HCT116 (cell line): ENCODE measurements at regions not wholly inside any gene's neighbourhood (a gene's known extent, or its start where the extent isn't known, plus 50 kb on each side); places are given as distances from the start of the nearest gene placed in this dataset.

ENCODE experiments used
- ATAC-seq: fragments of 200-7000 bp; cut with Tn5 transposase; 2 replicates; pipeline ENCODE4 v1.9.1; 2020; ENCODE audit warnings: mild to moderate bottlenecking, moderate library complexity
- BruUV-seq: library from RNA; stranded (reverse); fragments of 400-500 nt; replicated peaks from 2 replicates; lab custom pipeline; 2021; lab: Mats Ljungman, UMichigan
- CTCF ChIA-PET: fragments of 300-600 bp; sonication (Branson Sonifier 250); formaldehyde crosslinking; loops from one replicate; lab custom pipeline; 2021; ENCODE audit warnings: antibody characterized with exemption; lab: Charles Lee
- POLR2A ChIA-PET: fragments of 300-600, 350-600 bp; sonication (Branson Sonifier 250); formaldehyde crosslinking; loops from one replicate; lab custom pipeline; 2021; ENCODE audit warnings: antibody characterized with exemption; lab: Charles Lee
- RAD21 ChIA-PET, 2 experiments: fragments of 300-600 bp; sonication (Branson Sonifier 250); formaldehyde crosslinking; loops; one replicate each; lab custom pipeline; 2023; ENCODE audit warnings: low total read pairs in 2 of 2; ENCODE audit not compliant: uncharacterized antibody in 2 of 2, unreplicated experiment in 2 of 2, low non-redundant PET in 1 of 2; lab: Charles Lee
- DNase-seq: peaks from one replicate; pipeline ENCODE4 v3.0.0-alpha.2; 2010; ENCODE audit warnings: low read depth, low spot score
- H2AFZ ChIP-seq: fragments of 200-600 bp; shearing (Covaris generic), sonication (generic); 2 replicates; pipeline ENCODE4 v1.6.1; 2017; ENCODE audit warnings: low read depth, mixed run types, mixed read lengths, antibody characterized with exemption, low read length; ENCODE audit not compliant: poor library complexity, severe bottlenecking
- H3K27ac ChIP-seq: 2 replicates; pipeline ENCODE4 v1.5.1; 2012; ENCODE audit warnings: low read depth, low read length
- H3K27me3 ChIP-seq: fragments of 200-600 bp; sonication (generic); 2 replicates; pipeline ENCODE4 v1.6.1; 2016; ENCODE audit warnings: mixed run types, low read length, mixed read lengths; ENCODE audit not compliant: insufficient read depth
- H3K36me3 ChIP-seq, 2 experiments: fragments of 200-500 bp in 1 of 2; fragments of 200-600 bp in 1 of 2; sonication (Bioruptor generic) in 1 of 2; sonication (generic) in 1 of 2; 2 replicates each; pipeline versions ENCODE4 v1.5.1 to v1.6.1; 2014 to 2016; ENCODE audit warnings: low read length in 2 of 2, inconsistent platforms in 1 of 2, mixed read lengths in 1 of 2, mixed run types in 1 of 2; ENCODE audit not compliant: insufficient read depth in 2 of 2, control insufficient read depth in 1 of 2
- H3K4me1 ChIP-seq, 2 experiments: fragments of 200-600 bp in 1 of 2; sonication (generic) in 1 of 2; 2 replicates each; pipeline versions ENCODE4 v1.5.1 to v1.6.1; 2012 to 2017; ENCODE audit warnings: low read length in 2 of 2, inconsistent platforms in 1 of 2, mild to moderate bottlenecking in 1 of 2, mixed read lengths in 1 of 2, mixed run types in 1 of 2, moderate library complexity in 1 of 2; ENCODE audit not compliant: insufficient read depth in 2 of 2, control insufficient read depth in 1 of 2
- H3K4me2 ChIP-seq: fragments of 200-600 bp; sonication (generic); 2 replicates; pipeline ENCODE4 v1.6.1; 2017; ENCODE audit warnings: mixed run types, low read length, mixed read lengths
- H3K4me3 ChIP-seq, 2 experiments: fragments of 200-600 bp in 1 of 2; sonication (generic) in 1 of 2; replicated peaks in 1 of 2; 2 replicates each; pipeline ENCODE4 v1.5.1; 2011 to 2016; ENCODE audit warnings: low read length in 2 of 2, control low read depth in 1 of 2, low read depth in 1 of 2, mild to moderate bottlenecking in 1 of 2, mixed read lengths in 1 of 2, mixed run types in 1 of 2
- H3K79me2 ChIP-seq: fragments of 200-600 bp; sonication (generic); 2 replicates; pipeline ENCODE4 v1.6.1; 2017; ENCODE audit warnings: mild to moderate bottlenecking, mixed run types, low read length, moderate library complexity, mixed read lengths; ENCODE audit not compliant: insufficient read depth
- H3K9ac ChIP-seq: fragments of 200-600 bp; sonication (generic); 2 replicates; pipeline ENCODE4 v1.6.1; 2016; ENCODE audit warnings: low read length, mixed read lengths
- H3K9me2 ChIP-seq: fragments of 200-600 bp; sonication (generic), shearing (Covaris generic); 2 replicates; pipeline ENCODE4 v1.6.1; 2017; ENCODE audit warnings: mixed run types, mild to moderate bottlenecking, moderate library complexity; ENCODE audit not compliant: insufficient read depth
- H3K9me3 ChIP-seq, 2 experiments: fragments of 200-500 bp in 1 of 2; fragments of 200-600 bp in 1 of 2; sonication (Bioruptor generic) in 1 of 2; sonication (generic) in 1 of 2; 2 replicates each; pipeline ENCODE4 v1.6.1; 2014 to 2017; ENCODE audit warnings: low read length in 2 of 2, mixed read lengths in 2 of 2, inconsistent platforms in 1 of 2, low read depth in 1 of 2, mild to moderate bottlenecking in 1 of 2, mixed run types in 1 of 2, moderate library complexity in 1 of 2; ENCODE audit not compliant: control insufficient read depth in 1 of 2, insufficient read depth in 1 of 2
- H4K20me1 ChIP-seq: fragments of 200-600 bp; sonication (generic), shearing (Covaris generic); 2 replicates; pipeline ENCODE4 v1.6.1; 2017; ENCODE audit warnings: mixed run types, mild to moderate bottlenecking, moderate library complexity; ENCODE audit not compliant: insufficient read depth
- CBX3 ChIP-seq: IDR thresholded peaks from 2 replicates; pipeline ENCODE4 v1.6.1; 2012; ENCODE audit warnings: low read depth
- CEBPB ChIP-seq: IDR thresholded peaks from 2 replicates; pipeline ENCODE4 v1.6.1; 2012; ENCODE audit warnings: low read depth
- EGR1 ChIP-seq: IDR thresholded peaks from 2 replicates; pipeline ENCODE4 v1.6.1; 2012; ENCODE audit warnings: low read depth
- ELF1 ChIP-seq: IDR thresholded peaks from 2 replicates; pipeline ENCODE4 v1.6.1; 2012; ENCODE audit warnings: low read depth, borderline replicate concordance
- EZH2 ChIP-seq: fragments of 200-600 bp; sonication (generic); IDR thresholded peaks from 2 replicates; pipeline ENCODE4 v1.6.1; 2017; ENCODE audit warnings: antibody characterized with exemption, mixed run types
- EZH2phosphoT487 ChIP-seq: fragments of 200-600 bp; IDR thresholded peaks from 2 replicates; pipeline ENCODE4 v1.6.1; 2018; ENCODE audit warnings: antibody characterized with exemption, borderline replicate concordance
- FOSL1 ChIP-seq: IDR thresholded peaks from 2 replicates; pipeline ENCODE4 v1.6.1; 2012; ENCODE audit warnings: low read depth
- POLR2AphosphoS5 ChIP-seq: IDR thresholded peaks from 2 replicates; pipeline ENCODE4 v1.6.1; 2011; ENCODE audit warnings: mild to moderate bottlenecking, low read depth, low read length, moderate library complexity
- RAD21 ChIP-seq: IDR thresholded peaks from 2 replicates; pipeline ENCODE4 v1.6.1; 2012; ENCODE audit warnings: low read depth, mild to moderate bottlenecking
- SIN3A ChIP-seq: IDR thresholded peaks from 2 replicates; pipeline ENCODE4 v1.6.1; 2012; ENCODE audit warnings: low read depth
- TCF7L2 ChIP-seq: IDR thresholded peaks from 2 replicates; pipeline ENCODE4 v1.7.0; 2011; ENCODE audit warnings: borderline replicate concordance, inconsistent platforms; ENCODE audit not compliant: insufficient read depth, insufficient read length; ENCODE audit errors: extremely low read depth
- ZNF274 ChIP-seq: fragments of 200-500 bp; sonication (Bioruptor generic); IDR thresholded peaks from 2 replicates; pipeline ENCODE4 v1.6.1; 2014; ENCODE audit warnings: mild to moderate bottlenecking, low read depth, low read length, inconsistent platforms
- intact Hi-C: fragments of 100-400 bp; cut with micrococcal nuclease; formaldehyde crosslinking; loops from 2 replicates; pipeline ENCODE4 v1.10.0; 2022
- TF ChIP-seq, protein P1 (sequence below): IDR thresholded peaks from 2 replicates; pipeline ENCODE4 v1.6.1; 2012; ENCODE audit warnings: low read depth
- TF ChIP-seq, protein P2 (sequence below): IDR thresholded peaks from 2 replicates; pipeline ENCODE4 v1.6.1; 2012
- TF ChIP-seq, protein P3 (sequence below): IDR thresholded peaks from 2 replicates; pipeline ENCODE4 v1.6.1; 2012
- TF ChIP-seq, protein P4 (sequence below): IDR thresholded peaks from 2 replicates; pipeline ENCODE4 v1.6.1; 2011; ENCODE audit warnings: mild to moderate bottlenecking, low read length, moderate library complexity; ENCODE audit not compliant: insufficient replicate concordance; ENCODE audit errors: extremely low read depth

DNA sequence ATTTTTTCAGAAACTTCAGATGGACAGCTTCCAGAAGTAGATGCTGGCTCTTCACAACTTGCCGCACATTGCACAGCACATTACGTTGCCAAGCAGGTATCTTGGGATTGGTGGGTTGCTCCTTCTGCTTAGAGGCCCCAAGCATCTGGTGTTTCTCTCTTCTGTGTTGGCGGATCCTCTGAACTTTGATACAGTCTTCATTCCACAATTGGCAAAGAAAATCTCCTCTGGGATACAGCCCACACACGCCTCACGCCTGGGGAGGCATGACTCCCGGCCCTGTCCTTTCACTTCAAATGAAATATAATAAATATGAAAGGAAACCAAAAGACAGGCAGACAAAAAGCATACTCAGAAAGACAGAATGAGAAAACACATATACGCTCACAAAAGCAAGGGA, 72.3 kb upstream of the PPP2R5A start:
- POLR2A ChIA-PET = no interaction called here

DNA sequence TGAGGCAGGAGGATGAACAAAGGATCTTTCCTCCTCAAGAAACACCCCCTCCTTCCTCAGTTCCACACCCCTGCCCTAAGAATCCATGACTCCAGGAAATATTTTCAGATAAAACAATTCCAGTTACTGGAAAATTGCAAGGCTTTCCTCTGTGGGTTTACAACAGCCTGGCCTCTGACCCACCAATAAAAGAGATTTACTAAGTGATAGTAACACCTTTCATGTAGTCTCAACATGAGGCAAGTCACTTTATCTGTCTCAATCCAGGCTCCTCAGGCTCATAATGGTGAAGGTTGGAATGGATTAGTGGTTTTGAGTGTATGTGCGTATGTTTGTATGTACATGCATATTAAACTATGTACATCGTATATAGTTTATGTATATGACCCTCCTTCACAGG, 71.4 kb upstream of the PPP2R5A start:
- ChIA-PET RAD21 (no interaction called here), POLR2A (no interaction called here)
- TF ChIP-seq, protein P1, sequence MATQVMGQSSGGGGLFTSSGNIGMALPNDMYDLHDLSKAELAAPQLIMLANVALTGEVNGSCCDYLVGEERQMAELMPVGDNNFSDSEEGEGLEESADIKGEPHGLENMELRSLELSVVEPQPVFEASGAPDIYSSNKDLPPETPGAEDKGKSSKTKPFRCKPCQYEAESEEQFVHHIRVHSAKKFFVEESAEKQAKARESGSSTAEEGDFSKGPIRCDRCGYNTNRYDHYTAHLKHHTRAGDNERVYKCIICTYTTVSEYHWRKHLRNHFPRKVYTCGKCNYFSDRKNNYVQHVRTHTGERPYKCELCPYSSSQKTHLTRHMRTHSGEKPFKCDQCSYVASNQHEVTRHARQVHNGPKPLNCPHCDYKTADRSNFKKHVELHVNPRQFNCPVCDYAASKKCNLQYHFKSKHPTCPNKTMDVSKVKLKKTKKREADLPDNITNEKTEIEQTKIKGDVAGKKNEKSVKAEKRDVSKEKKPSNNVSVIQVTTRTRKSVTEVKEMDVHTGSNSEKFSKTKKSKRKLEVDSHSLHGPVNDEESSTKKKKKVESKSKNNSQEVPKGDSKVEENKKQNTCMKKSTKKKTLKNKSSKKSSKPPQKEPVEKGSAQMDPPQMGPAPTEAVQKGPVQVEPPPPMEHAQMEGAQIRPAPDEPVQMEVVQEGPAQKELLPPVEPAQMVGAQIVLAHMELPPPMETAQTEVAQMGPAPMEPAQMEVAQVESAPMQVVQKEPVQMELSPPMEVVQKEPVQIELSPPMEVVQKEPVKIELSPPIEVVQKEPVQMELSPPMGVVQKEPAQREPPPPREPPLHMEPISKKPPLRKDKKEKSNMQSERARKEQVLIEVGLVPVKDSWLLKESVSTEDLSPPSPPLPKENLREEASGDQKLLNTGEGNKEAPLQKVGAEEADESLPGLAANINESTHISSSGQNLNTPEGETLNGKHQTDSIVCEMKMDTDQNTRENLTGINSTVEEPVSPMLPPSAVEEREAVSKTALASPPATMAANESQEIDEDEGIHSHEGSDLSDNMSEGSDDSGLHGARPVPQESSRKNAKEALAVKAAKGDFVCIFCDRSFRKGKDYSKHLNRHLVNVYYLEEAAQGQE = no peak
- TF ChIP-seq POLR2AphosphoS5 = no peak
- TF ChIP-seq SIN3A = no peak
- TF ChIP-seq, protein P2, sequence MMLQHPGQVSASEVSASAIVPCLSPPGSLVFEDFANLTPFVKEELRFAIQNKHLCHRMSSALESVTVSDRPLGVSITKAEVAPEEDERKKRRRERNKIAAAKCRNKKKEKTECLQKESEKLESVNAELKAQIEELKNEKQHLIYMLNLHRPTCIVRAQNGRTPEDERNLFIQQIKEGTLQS = no peak
- TF ChIP-seq EZH2 = no peak
- TF ChIP-seq, protein P3, sequence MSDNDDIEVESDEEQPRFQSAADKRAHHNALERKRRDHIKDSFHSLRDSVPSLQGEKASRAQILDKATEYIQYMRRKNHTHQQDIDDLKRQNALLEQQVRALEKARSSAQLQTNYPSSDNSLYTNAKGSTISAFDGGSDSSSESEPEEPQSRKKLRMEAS = no peak
- TF ChIP-seq CBX3 = no peak
- TF ChIP-seq TCF7L2 = no peak
- TF ChIP-seq, protein P4, sequence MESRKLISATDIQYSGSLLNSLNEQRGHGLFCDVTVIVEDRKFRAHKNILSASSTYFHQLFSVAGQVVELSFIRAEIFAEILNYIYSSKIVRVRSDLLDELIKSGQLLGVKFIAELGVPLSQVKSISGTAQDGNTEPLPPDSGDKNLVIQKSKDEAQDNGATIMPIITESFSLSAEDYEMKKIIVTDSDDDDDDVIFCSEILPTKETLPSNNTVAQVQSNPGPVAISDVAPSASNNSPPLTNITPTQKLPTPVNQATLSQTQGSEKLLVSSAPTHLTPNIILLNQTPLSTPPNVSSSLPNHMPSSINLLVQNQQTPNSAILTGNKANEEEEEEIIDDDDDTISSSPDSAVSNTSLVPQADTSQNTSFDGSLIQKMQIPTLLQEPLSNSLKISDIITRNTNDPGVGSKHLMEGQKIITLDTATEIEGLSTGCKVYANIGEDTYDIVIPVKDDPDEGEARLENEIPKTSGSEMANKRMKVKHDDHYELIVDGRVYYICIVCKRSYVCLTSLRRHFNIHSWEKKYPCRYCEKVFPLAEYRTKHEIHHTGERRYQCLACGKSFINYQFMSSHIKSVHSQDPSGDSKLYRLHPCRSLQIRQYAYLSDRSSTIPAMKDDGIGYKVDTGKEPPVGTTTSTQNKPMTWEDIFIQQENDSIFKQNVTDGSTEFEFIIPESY = no peak
- TF ChIP-seq ZNF274 = no peak
- TF ChIP-seq ELF1 = no peak

More for the DNA sequence above, 72.3 kb upstream of the PPP2R5A start:
- ChIA-PET RAD21 (no interaction called here), CTCF (no interaction called here)
- no peak for ATAC-seq
- Histone ChIP-seq H4K20me1 (no peaks in the 10 kb centered on the region), H3K79me2 (no peaks in the 10 kb centered on the region), H3K4me1 (no peaks in the 10 kb centered on the region), H3K27ac (no peak overlapping the region), H3K36me3 (no peaks in the 10 kb centered on the region), H2AFZ (no peak overlapping the region), H3K4me3 (no peak overlapping the region), H3K9me2 (no peaks in the 10 kb centered on the region), H3K9me3 (no peaks in the 10 kb centered on the region), H3K4me2 (no peak overlapping the region), H3K27me3 (no peaks in the 10 kb centered on the region), H3K9ac (no peak overlapping the region)
- TF ChIP-seq, protein P3 = no peak
- no peak for TF ChIP-seq EZH2phosphoT487
- no peak for TF ChIP-seq ZNF274
- TF ChIP-seq RAD21 = no peak
- TF ChIP-seq EGR1 = no peak
- TF ChIP-seq FOSL1 = no peak
- no peak for TF ChIP-seq CBX3
- TF ChIP-seq SIN3A = no peak
- no peak for TF ChIP-seq EZH2
- TF ChIP-seq CEBPB = no peak
- intact Hi-C loops = no loop called here
- DNase-seq = no peak
- no TSS peak for BruUV-seq

More for the DNA sequence above, 71.4 kb upstream of the PPP2R5A start:
- Histone ChIP-seq H3K4me2 (no peak overlapping the region), H3K27ac (no peak overlapping the region), H3K9me3 (no peaks in the 10 kb centered on the region), H3K27me3 (no peaks in the 10 kb centered on the region), H4K20me1 (no peaks in the 10 kb centered on the region), H3K9ac (no peak overlapping the region), H3K9me2 (no peaks in the 10 kb centered on the region), H2AFZ (no peak overlapping the region), H3K4me3 (no peak overlapping the region), H3K4me1 (no peaks in the 10 kb centered on the region), H3K79me2 (no peaks in the 10 kb centered on the region), H3K36me3 (no peaks in the 10 kb centered on the region)
- ATAC-seq (no peak), DNase-seq (no peak)
- BruUV-seq = no TSS peak
- intact Hi-C loops = no loop called here
- CTCF ChIA-PET = no interaction called here
